ENCODE measurements at regions not wholly inside any gene's neighbourhood (a gene's known extent, or its start where the extent isn't known, plus 50 kb on each side); places are given as distances from the start of the nearest gene placed in this dataset.

DNA sequence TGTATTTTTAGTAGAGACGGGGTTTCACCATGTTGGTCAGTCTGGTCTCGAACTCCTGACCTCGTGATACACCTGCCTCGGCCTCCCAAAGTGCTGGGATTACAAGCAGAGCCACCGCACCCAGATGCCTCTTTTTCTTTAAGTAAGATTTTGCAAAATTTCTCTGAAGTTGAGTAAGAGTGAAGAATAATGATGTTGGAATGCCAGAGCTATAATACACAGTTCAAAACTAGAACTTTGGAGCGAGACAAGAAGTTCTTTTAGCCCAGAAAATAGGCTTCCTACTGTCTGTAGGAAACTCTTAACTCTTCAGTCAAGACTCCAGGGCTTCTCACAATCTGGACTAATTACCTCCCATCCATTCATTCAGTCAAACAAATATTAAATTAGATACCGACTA lies 51.4 kb downstream of the MARCHF4 start:
- DNase-seq (ENCODE audit: low read depth in 3 of 3, low spot score in 2 of 3): no peak

DNA sequence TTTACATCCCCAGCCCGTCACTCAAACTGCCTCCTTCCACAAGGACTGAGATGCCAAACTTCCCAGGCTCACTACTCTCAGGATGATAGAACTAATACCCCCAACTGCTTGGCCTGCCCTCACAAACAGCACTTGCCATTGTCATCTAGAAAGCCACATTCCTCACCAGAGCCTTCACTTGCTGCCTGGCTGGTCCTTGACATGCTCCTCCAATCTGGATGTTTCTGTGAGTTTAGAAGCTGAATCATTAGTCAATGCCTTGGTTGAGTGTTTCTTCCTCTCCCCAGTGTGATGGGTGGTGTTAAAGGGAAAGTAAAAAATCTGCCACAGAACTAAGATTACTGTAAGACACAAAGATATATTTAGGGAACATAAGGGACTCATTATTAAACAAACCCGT lies 52.5 kb downstream of the MARCHF4 start:
- DNase-seq (ENCODE audit: low read depth in 3 of 3, low spot score in 2 of 3): no peak

DNA sequence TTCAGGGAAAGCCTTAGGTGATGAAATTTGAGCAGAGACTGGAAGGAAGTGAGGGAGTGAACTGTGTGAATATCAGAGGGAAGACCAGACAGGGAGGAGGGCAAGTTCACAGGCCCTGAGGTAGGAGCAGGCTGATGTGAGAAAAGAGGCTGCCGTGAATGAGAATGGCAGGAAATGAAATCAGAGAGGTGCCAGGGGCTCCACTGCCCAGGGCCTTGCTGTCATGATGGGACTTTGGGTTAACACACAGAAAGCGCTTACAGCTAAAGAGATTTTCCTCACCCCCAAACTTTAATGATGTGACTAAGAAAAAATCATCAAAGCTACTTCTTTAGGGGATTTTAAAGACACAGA lies 53.8 kb downstream of the MARCHF4 start:
- no peak for DNase-seq (ENCODE audit: low read depth in 3 of 3, low spot score in 2 of 3)

DNA sequence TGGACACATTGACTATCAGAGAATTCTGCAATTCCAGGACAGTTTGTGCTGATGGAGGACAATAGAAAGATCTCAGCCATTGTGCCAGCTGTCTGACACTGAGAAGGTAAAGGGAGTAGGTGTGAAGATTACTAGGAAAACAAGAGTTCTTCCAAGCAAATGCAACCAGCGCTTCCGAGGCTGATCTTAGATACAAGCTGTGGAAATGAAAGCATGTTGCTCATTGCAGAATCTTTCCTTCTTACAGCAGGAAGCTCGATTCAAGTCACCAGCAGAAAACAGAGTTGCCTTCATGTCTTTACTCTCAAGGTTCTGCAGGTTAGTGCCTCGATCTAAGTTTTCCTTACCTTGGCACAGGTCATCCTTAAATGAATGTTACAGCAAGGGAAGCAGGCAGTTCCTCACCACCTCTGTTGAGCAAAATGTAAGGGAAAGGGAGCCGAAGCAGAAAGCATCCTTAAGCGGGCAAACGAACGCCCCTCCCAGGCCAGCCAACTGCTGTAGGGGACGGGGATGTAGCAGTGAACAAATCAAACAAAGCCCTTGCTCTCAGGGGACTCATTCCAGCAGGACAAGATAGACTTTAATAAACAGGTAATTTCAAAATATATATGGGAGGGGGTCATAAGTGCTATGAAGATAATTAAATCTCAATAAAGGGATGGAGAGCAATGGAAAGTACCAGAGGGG lies 54.3 kb downstream of the MARCHF4 start:
- no peak for DNase-seq (ENCODE audit: low read depth in 3 of 3, low spot score in 2 of 3)

DNA sequence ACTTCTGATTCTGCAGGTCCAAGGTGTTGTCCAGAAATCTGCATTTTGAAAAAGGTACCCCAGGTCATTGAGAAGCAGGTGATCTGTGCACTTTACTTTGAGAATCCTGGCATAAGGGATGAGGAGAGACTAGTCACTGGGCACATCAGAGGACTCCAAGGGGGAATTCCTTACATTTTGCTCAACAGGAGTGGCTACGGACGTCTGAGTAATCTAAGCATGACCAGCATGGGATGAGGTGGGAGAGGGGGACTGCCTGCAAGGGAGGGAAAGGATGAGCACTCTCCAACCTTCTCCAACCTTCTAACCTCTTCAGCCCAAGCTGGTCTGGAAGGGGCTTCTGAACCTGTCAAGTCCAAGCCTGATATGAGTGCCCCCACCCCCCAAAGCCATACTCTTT lies 55.5 kb downstream of the MARCHF4 start:
- DNase-seq (ENCODE audit: low read depth in 3 of 3, low spot score in 2 of 3): no peak

DNA sequence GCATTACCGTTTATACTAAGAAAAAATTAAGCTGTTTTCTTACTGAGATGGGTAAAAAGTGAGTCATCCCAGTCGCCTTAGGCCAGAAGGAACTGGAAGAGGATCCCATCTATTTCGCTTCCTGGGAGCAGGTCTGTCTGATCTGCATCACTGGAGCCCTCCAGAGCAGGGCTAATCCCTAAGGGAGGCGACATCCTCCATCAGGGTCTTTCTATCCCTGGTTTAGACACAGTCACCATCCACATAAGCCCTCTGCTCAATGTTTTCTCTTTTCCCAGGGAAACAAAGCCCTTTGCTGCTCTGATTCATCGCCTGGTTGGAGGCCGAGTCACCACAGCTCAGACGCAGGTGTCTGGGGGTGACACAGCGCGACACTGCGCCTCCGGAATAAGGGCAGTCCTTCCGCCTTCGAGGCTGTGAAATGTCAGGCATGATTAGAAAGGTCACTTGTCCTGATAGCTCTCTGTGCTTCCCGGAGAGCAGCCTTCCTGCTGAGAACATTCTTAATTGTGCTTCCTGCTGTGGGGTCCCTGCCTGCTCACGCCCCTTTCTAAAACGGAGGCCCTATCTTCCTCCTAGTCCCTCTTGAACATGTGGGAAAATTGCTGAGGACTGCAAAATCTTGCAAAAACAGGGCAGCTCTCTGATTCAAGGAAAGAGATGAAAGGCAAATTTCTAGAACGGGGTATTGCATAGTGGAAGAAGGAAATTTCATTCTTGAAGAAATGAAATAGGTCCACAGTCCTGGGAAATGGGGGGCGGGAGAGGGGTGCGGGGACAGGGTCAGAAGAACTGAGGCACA lies 56.3 kb downstream of the MARCHF4 start:
- DNase-seq (ENCODE audit: low read depth in 3 of 3, low spot score in 2 of 3): no peak

DNA sequence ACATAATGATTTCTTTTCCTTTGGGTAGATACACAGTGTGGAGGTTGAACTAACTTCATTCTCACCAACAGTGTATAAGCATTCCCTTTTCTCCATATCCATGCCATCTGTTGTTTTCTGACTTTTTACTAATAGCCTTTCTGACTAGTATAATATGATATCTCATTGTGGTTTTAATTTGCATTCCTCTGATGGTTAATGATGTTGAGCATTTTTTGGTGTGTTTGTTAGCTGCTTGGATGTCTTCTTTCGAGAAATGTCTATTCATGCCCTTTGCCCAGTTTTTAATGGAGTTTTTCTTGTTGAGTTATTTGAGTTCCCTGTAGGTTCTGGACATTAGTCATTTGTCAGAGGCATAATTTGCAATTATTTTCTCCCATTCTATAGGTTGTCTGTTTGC lies 59.8 kb downstream of the MARCHF4 start:
- no peak for DNase-seq (ENCODE audit: low read depth in 3 of 3, low spot score in 2 of 3)

DNA sequence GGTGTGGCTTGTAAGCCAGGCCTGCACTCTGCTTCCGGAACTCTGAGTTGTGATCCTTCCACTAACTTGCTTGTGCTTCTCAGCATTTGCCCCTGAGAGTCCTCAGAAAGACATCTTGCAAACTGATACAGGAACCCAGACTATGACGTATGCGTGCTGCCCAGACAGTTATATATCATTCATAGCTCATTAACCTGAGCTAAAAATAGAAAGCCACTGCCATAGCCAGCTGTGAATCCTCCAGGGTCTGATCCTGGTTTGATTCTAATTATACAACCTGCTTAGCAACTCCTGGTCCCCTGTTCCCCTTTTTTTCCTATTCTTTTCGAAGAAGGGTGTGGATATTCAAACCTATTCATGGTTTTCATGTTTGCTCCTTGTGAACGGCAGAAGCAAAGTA lies 63.7 kb downstream of the MARCHF4 start:
- DNase-seq (ENCODE audit: low read depth in 3 of 3, low spot score in 2 of 3): peak; percentile 63 to 76 (median 63)

DNA sequence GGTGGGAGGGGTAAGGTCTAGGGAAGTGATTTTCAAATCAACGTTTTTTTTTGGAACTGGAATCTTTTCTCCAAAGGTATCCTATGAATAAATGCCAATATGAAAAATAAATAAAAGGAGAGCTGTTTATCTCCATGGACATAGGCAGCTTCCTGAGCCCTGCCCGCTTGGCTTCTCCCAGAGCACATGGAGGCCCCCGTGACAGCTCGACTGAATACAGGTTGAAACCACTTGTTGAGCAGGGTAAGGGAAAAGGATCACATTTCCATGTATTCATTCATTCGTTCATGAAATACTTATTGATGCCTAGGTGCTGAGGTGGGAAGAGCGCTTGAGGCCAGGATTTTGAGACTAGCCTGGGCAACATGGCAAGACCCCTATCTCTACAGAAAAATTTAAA lies 64.8 kb downstream of the MARCHF4 start:
- DNase-seq (ENCODE audit: low read depth in 3 of 3, low spot score in 2 of 3): no peak

DNA sequence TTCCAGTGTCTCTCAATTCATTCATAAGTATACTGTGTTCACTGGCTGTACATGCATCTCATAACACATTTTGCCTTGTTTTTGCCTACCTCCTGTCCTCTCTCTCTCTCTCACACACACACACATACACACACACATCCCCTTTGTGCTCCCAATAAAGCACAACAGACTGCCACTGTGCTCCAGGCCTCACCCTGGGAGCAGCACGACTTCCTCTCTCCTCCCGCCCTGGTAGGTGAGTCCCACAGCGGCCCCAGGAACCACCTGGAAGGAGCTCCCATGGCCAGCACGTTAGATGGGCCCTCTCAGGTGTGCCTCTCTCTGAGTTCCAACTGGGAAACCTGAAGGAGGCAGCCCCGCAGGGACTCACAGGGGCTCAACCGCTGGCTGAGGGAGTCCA lies 65.4 kb downstream of the MARCHF4 start:
- no peak for DNase-seq (ENCODE audit: low read depth in 3 of 3, low spot score in 2 of 3)

DNA sequence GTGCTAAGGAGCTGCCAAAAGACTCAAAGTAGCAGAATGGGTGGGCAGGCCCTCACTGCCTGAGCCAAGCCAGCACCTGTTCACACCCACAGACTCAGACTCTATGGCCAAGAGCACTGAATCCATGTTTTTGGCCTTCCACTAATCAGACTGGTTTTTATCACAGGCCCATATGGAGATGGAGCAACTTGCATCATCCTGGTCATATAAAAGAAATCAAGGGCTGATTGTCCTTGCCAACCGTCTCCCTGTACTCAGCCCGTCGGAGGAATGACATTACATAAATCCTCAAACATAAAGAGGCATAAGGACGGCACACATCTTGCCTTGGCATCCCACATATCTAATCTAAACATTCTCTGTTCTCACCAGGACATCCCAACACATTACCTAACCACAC lies 66.7 kb downstream of the MARCHF4 start:
- no peak for DNase-seq (ENCODE audit: low read depth in 3 of 3, low spot score in 2 of 3)

DNA sequence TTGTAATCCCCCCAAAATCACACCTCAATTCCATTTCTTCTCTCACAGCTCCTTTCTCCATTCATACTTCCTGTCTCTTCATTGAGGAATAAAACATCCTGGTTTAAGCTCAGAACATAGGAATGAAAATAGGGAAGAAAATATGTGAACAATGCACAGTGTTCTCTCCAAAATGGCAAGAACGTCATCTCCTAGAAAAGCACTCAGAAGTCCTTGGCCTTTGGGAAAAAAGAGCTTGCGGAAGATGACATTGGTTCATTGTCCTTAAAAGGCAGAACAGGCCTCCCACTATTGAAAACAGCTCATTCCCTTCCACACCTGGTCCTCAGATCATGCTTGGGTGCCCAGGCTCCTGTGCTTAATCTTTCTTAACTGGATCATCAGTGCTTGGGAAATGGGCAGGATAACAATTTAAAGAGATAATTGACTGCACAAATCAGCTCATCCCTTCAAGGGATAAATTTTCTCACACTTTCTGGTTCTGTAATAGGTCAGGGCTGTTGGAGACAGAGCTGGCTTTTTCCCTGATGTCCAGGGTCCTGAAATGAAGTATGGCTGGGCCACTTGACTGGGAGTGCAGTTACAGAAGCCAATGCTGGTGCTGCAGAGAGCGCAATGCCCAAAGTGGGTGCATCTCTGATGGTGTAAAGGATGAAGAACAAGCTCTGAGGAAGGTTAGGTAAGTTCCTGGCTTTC lies 69.2 kb downstream of the MARCHF4 start:
- no peak for DNase-seq (ENCODE audit: low read depth in 3 of 3, low spot score in 2 of 3)

DNA sequence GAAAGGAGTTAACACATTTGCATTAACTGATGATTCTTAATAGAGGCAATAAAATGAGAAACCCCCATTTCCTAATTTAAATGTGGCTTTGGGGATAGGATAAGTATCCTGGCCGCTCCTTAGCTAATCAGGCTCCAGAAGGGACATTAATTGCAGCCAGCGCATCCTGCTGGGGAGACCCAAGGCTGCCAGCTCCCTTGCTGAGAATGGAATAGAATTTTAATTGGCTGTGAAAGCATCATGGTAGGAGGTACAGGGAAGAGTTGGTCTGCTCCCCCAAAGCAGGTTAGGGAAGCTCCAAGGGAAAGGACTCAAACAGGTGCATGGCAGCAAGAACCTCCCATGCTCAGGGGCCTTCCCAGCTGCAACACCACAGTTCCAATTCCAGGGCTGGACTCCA lies 71.4 kb downstream of the MARCHF4 start:
- DNase-seq (ENCODE audit: low read depth in 3 of 3, low spot score in 2 of 3): no peak

DNA sequence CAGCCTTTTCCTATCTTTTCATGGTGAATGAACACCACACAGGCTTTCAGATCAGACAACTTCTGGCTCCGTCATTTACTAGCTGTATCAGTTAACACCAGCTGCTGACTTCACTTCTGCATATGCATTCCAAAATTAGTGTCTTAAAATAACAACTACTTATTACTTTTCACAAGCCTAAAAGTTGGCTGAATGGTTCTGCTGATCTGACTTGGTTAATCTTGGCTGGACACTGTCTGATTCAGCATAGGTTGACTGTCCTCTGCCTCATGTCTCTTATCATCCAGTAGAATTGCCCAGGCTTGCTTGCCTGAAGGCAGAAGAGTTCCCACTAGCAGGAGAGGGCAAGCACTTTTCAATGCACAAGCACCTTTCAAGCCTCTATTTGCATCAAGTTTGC lies 72.7 kb downstream of the MARCHF4 start:
- DNase-seq (ENCODE audit: low read depth in 3 of 3, low spot score in 2 of 3): no peak

DNA sequence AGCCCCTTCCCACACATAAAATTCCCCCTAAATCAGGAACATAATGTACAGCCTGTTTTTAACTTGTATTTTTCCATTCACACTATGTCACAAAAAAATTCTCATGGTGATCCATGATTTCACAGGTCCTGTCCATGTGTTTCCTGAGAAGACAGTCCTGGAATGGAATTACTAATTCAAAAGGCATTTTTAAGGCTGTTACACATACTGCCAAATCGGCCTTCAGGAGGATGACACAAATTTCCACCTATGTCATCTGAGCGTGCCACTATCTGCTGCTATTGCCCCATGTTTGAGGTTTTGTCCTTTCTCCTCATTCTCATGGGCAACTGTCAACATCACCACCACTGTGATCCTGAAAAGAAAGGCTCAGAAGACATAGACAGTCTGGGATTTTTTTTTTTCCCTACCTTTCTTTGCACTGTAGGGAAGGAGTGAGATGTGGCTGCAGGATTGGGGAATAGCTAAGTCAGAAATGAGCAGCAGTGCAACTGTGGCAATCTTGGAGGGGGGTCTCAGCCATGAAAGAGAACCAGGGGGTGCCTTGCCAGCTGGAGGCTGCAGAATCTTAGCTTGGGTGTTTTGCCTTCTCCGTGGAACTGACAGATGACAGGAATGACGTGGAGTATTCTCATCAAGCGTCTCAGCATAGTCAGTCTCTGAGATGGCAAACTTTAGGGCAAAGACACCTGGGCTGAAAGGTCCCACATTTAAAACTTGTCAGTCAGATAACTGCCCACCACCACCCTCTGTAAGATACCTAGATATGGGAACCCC lies 73.4 kb downstream of the MARCHF4 start:
- no peak for DNase-seq (ENCODE audit: low read depth in 3 of 3, low spot score in 2 of 3)

DNA sequence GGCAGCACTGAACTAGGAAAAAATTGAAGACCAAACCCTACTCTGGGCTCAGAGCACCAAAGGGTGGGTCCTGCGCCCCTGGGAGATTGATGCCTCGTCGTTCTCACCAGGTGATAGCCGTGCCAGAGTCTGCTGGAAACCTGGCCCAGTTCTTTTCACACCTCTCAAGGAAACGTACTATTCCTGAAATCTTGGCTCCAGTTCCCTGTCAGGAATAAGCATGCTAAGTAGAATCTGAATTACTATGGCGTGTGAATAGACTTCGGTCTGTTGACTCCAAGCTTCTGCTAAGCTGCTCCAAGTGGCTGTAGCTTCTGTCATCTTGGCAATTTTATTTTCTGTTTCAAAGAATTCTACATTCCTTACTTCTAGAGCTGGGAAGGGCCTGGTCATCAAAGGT lies 75.4 kb downstream of the MARCHF4 start:
- no peak for DNase-seq (ENCODE audit: low read depth in 3 of 3, low spot score in 2 of 3)

DNA sequence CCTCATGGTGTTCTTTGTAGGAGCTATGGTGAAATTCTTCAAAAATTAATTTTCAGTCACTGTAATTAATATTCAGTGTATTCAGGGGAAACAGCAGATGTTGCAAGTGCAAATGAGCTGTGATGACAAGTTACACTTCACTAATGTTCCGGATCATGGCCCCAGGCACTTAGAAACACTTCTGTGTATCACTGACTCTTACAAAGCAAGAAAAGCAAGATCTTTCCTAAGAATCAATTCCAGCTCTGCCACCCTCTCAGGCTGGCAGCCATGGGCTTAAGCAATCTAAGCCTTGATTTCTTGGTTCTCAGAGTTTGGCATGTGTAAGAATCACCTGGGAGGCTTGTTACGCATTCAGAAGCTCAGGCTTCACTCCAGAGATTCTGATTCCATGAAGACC lies 78.0 kb downstream of the MARCHF4 start:
- DNase-seq (ENCODE audit: low read depth in 3 of 3, low spot score in 2 of 3): no peak

DNA sequence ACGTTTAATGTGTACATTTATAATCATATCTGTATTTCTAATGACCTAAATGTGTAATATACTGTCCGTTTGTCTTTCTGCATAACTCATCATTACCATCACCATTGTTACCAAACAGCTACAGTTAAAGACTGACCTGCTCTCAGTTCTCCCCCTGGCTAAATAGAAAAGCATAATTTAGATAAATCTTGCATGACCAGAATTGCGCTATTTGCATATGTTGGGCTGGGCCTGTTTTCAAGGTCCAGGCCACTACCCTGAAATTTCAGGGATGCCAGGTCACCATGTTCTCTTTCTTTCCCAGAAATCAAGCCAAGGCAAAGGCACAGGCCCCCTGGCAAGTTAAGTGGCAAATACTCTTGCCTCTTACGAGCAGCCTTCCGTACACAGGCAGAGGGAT lies 78.4 kb downstream of the MARCHF4 start:
- DNase-seq (ENCODE audit: low read depth in 3 of 3, low spot score in 2 of 3): no peak

DNA sequence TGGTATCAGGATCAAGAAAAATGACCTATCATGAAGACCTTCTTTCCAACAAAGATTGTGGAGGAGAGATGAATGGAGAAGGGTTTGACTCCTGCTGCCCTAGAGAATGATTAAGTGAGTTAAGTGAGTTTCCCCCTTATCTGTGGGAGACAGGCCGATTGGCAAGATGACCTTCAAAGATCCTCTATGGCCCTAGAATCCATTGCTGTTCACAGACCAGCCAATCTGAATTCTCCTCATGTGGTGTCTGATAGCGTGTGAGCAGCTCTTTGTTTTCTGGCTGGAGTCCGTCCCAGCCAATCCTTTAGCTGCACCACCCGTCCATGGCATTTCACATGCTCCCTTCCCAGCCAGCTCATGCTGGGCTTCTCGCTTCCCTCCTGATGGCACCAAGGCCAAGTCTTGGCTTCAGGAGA lies 79.4 kb downstream of the MARCHF4 start:
- DNase-seq (ENCODE audit: low read depth in 3 of 3, low spot score in 2 of 3): no peak

DNA sequence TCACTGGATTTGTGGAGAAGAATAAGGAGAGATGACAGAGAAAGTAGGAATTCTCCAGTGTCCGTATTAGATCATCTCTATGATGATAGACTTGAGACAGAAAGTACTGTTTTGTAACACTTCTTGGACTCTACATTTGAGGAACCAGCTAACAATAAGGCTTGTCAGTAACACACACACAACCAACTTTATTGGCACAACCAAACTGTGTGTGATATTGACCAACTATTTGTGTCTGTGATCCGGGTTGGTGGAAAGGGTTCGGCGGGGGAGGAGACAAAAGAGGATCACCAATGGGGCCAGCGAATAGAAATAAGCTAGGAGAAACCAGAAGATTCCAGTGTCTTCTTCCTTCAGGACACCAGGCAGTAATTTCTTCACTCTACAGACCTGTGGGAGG lies 79.8 kb downstream of the MARCHF4 start:
- no peak for DNase-seq (ENCODE audit: low read depth in 3 of 3, low spot score in 2 of 3)

DNA sequence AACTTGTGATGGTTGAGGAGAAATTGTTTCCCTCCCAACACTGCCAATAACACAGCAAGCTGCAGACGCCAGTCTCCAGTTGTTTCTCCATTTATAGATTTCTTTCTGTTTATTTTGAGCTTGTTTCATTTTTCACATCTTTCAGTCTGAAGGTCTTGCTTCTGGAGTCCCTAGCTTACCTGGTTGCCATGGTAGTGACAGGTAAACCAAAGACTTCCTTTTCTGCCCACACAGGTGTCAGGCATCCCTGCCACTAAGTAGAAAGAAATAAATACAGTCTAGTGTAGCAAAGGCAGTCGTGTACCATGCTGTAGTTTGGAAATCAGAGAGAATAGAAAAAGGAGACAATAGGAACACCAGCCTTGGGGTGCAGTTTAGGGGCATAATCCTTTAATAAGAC lies 82.8 kb downstream of the MARCHF4 start:
- DNase-seq (ENCODE audit: low read depth in 3 of 3, low spot score in 2 of 3): no peak
